ENCODE measurements at regions not wholly inside any gene's neighbourhood (a gene's known extent, or its start where the extent isn't known, plus 50 kb on each side); places are given as distances from the start of the nearest gene placed in this dataset.

DNA sequence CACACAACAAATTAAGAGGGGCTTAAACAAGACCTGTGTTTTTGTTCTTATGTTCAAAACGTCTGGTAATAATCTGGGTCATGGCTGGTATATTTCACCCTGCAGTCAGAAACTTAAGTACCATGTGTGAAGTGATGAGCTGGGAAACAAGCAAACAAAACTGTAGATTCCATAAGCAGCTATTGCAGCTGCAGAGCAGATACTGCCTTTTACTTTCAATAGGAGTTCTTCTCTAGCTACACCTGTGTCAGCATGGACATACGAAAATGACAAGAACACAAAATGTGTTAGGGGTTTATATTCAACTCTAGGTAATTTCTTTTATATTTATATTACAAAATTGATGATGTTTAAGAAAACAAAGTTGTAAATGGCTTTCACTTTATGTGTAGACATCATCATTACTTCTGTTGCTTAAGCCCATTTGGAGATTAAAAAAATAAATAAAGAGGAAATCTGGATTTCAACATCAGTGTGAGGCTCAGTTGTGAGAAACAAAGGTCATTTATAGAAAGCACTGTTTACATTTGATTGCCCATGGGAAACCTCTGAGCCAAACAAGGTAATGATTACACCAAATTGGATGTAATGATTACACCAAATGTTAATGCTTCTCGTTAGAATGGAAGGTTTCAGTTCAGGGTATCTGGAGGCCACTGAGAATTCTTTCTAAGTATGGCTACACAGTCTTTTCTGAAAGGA, 451.0 kb upstream of the SLC10A2 start:
- DNase-seq, result no peak
- Histone ChIP-seq H3K9me3 (no peaks in the 10 kb centered on the region), H3K4me3 (no peak overlapping the region), H3K27me3 (no peaks in the 10 kb centered on the region), H3K4me1 (no peaks in the 10 kb centered on the region), H3K27ac (no peak overlapping the region), H3K36me3 (no peaks in the 10 kb centered on the region)
- 50 to 58% methylated on average over 3 of the region's 3 CpGs for WGBS, 2 donors
- TF ChIP-seq CTCF (IDR thresholded peaks at IDR 0.05), result no peak
- intact Hi-C loops (cut with DNase I), result loop anchor here in 1 of 10 donors (5.0 kb wide), 1 partner anchor 430 kb away; no protein-coding TSS in a partner anchor
- ATAC-seq, result no peak

DNA sequence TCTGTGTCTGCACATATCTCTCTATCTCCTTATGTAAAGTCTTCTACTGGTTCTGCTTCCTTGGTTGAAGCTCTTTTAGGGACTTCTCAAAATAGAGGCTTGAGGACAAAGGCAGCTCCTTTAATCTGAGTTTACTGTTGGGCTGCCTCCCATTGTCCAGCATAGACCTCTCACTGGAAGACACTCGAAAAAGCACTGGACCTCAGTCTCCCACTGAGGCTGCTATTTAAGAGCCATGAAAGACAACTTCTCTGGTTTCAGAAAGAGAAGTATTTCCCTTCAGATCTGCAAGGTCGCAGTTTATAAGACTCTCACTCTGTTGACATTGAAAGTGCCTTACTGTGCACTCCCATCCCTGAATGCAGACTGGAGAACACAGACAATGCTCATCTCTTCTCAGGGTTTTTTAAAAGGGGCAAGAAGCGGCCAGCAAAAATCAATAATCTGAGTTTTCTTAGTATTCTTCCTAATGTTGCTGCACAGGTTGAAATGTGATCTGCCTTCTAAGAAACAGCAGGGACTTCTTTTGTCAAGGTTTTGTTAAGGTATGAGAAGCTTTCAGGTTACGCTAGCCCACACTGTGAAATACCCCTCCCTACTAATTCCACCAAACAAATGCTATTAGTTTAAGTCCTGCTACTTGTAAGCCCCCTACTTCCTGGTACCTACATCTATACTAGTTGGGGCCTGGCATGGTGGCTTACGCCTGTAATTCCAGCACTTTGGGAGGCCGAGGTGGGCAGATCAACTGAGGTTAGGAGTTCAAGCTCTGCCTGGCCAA, 450.0 kb upstream of the SLC10A2 start:
- H3K36me3 ChIP-seq, result no peaks in the 10 kb centered on the region
- DNase-seq (no peak), ATAC-seq (no peak)
- no peaks in the 10 kb centered on the region for H3K9me3 ChIP-seq
- H3K27me3 ChIP-seq, result no peaks in the 10 kb centered on the region
- H3K4me1 ChIP-seq, result no peaks in the 10 kb centered on the region
- intact Hi-C loops (cut with DNase I), result loop anchor here in 1 of 10 donors (5.0 kb wide), 1 partner anchor 431 kb away; no protein-coding TSS in a partner anchor
- H3K27ac ChIP-seq, result no peak overlapping the region
- TF ChIP-seq CTCF (IDR thresholded peaks at IDR 0.05), result no peak
- WGBS, 2 donors, result 84 to 86% methylated on average over 6 of the region's 6 CpGs
- no peak overlapping the region for H3K4me3 ChIP-seq

DNA sequence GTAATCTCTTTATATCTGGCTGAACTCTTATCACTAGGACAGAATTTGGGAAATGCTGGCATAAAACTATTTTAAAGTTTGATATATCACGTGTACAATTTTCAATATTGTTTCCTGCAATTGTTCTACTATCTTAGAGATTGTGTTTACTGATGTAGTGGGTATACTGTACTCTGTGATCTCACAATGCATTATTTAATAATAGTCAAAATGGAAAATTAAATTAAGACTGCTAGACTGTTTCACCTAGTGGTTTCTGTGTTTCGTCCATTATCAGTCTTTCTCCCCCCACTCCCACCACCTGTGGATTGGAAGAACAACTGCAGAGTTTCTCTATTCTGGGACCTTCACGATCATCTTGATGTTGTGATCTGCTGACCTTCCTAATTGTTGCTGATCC, 449.2 kb upstream of the SLC10A2 start:
- Histone ChIP-seq H3K27ac (no peak overlapping the region), H3K4me3 (no peak overlapping the region), H3K9me3 (no peaks in the 10 kb centered on the region), H3K36me3 (no peaks in the 10 kb centered on the region), H3K4me1 (no peaks in the 10 kb centered on the region), H3K27me3 (no peaks in the 10 kb centered on the region)
- DNase-seq (no peak), ATAC-seq (no peak)
- 67 to 79% methylated on average over 3 of the region's 3 CpGs for WGBS, 2 donors
- no peak for TF ChIP-seq CTCF (IDR thresholded peaks at IDR 0.05)
- intact Hi-C loops (cut with DNase I), result loop anchor here in 1 of 10 donors (5.0 kb wide), 1 partner anchor 432 kb away; no protein-coding TSS in a partner anchor

DNA sequence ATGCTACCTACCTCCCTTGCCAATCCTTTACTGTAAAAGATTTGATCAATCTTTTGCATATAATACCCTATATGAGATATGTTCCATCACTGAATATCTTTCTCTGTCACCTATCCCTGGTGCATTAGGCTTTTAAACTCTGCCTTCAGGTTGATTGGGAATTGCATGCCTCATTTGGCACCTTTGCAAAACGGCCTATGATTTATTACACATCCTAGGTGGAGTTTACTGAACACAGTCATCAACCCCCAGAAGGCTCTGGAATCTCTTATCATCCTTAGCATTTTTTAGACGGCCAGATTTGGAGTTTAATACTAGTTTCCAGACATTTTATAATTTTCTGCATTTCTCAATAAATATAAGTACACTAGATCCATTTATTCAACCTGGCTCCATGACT, 448.4 kb upstream of the SLC10A2 start:
- no peaks in the 10 kb centered on the region for H3K27me3 ChIP-seq
- DNase-seq (no peak), ATAC-seq (no peak)
- TF ChIP-seq CTCF (IDR thresholded peaks at IDR 0.05), result no peak
- H3K36me3 ChIP-seq, result no peaks in the 10 kb centered on the region
- H3K4me3 ChIP-seq, result no peak overlapping the region
- no peak overlapping the region for H3K27ac ChIP-seq
- 33 to 63% methylated on average over 2 of the region's 2 CpGs for WGBS, 2 donors
- no peaks in the 10 kb centered on the region for H3K9me3 ChIP-seq
- H3K4me1 ChIP-seq, result no peaks in the 10 kb centered on the region
- intact Hi-C loops (cut with DNase I), result loop anchor here in 1 of 10 donors (5.0 kb wide), 1 partner anchor 433 kb away; no protein-coding TSS in a partner anchor
